Effector CD4-positive, alpha-beta T cell (primary cell): ENCODE measurements at regions not wholly inside any gene's neighbourhood (a gene's known extent, or its start where the extent isn't known, plus 50 kb on each side); places are given as distances from the start of the nearest gene placed in this dataset.

ENCODE experiments used
- DNase-seq: peaks from one replicate; pipeline ENCODE4 v3.0.0-alpha.2; 2020

DNA sequence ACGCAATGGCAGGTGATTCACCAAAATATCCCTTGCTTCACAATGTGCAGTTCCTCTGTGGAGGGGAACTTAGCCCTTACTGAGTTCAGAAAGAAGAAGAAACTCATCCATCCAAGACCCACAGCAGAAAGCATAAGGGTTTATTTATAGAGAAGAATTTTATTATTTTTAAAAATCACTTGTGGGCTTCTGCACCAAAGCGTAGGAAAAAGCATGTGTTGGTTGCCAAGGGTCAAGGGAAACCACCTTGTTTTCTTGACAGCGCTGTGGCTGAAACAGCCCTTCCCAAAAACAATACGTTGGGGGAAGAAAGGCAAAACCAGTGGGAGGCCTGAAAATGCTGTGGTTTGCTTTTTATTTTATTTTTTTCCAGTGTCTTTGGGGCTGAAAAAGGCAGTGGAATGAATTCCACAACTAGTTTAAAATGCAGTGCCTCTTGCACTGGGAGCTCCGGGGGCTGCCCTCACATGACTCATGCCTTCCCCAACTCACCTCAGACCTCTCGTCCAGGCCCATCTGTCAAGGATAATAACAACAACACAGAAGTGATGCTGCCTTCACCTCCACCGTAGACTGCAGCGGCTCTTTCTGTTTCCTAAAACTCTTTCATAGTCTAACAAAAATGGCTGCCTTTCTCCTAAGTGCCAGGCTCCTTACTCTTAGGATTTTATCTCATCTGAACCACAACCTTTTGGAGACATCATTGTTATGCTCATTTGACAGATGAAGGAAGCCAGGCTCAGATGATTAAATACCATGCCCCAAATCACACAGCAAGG, 224.2 kb upstream of the JUN start:
- DNase-seq: no peak

DNA sequence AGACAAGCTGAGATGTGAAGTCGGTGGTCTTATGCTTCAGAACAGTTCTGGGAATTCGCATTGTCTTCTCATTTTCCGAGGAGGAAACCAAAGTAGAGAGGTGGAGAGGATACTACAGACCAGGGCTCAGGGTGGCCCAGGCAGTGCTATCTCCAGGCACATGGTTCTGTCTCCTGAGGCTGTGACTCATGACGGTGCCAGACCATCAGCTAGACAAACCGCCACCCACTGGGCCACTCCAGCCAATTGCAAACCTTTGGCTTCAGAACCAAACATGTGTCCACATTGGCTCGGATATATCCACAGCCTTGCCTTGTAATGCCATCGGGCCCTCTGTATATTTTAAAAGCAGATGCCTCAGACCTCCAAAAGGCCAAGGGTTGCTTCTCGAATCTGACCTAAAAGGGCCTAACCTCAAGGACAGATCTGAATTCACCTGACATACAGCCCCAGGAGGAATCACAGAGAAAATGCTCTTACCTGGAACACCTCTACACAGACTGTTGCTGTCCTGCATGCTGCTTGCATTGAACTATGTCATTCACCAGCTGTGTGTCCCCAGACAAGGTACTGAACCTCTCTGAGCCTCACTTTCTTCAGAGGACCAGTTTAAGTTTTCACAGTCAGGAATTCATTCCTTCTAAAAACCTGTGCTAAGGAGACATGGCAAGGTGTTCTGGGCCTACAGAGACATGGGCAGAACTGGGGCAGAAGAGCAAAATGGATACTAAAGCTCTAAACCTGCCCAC, 224.9 kb upstream of the JUN start:
- no peak for DNase-seq

DNA sequence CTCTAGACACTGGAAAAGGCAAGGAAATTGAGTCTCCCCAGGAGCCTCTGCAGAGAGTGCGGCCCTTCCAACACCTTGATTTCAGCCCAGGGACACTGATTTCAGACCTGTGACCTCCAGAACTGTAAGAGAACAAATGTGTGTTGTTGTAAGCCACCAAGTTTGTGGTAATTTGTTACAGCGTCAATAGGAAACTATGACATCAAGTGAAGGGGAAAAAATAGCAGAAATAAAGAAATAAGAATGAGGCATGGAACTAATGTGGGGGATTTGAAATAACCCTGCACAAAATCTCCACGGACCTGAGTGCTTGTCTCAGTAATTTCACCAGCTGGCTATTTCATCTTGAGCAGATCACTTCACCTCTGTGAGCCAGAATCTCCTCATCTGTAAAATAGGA, 227.8 kb upstream of the JUN start:
- no peak for DNase-seq

DNA sequence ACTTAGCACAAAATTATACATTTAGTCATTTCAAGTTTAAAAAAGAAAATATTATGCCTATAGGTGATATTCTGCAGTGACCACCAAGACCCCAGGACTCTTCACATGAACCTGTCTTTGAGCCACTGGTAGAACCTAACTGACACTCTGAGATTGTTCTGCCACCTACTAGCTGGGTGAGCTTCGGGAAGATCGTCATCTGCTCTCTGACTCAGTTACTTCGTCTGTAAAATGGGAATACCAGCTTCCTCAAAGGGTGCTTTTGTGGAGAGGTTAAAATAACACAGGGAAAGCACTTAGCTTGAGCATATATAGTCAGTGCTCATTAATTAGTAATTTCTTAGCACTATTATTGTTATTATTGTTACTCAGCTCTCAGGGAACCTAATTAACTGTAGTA, 228.5 kb upstream of the JUN start:
- no peak for DNase-seq

DNA sequence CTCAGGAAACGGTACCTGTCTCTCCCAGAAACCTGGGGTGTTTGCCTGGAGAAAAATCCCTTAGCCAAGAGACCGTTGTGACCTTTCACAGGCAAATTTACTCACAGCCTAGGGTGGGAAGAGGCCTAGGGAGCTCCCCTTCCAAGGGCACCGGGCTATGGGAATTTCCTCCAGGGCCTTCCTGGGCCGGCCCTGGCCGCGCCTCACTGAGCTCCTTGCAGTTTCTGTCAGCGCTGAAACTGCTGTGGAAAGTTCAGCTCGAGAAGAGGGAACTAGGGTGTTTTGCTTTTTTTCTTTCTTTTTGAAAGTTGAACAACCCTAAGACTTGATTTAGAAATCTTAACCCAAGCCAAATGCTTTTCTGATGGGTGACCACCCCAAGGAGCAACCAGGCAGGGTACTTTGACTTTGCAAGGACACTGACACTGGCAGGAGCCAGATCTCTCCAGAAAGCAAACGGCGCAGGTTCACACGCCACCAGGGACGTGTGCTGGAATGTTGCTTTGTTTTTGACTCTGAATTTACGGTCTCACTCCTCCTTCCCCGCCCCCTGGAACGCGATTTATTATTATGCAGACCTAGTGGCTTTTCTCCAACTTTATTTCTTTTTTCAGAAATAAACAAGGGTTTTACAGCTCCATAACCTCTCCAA, 229.6 kb upstream of the JUN start:
- DNase-seq: no peak

DNA sequence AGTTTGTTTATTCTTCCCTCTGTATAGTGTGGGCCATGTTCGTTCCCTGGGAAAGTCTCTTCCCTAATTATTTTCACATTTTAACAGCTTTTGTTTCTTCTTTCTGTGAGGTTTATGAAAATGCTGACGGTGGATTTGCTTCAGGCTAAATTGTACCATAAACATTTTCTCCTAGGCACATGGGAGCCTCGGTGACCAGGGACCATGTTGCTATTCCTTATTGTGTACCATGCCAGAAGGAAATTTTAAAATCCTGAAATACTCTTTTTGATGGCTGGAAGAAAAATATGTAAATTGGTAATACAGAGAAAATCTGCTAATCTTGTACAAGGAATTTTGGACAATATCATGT, 230.1 kb upstream of the JUN start:
- DNase-seq: no peak

DNA sequence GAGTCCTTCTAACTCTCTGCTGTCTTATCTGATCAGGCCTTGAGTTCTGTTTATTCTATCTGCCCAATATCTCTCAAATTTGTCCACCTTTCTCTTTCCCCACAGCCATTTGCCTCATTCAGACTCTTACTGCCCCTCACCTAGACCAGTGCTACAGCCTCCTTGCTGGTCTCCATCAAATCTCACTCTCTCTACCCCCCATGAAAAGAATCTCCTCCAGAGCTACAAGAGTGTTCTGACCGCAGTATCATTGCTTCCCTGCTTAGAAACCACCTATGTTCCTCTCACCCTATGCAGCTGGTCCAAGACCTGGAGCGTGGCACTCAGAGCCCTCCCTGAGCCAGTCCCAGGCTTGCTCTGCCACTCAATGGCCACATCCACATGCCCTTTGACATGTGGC, 231.0 kb upstream of the JUN start:
- DNase-seq: no peak

DNA sequence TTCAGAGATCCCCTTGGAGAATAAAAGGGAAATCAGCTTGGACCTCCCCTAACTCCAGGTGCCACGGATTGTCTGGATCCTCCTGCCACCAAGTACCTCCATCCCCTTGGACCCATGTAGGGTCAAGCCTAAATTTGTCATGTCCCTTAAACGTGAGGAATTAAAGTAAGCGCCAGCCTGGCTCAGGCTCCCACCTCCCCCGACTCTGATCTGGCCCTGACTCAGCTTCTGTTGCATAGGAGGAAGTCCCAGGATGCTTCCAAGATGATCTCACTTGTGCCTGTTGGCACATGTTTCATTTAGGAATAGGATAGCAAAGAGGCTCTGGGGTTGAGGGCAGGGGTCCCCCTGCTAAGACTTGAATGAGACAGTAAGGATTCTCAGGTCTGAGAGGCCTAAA, 231.9 kb upstream of the JUN start:
- DNase-seq: no peak

DNA sequence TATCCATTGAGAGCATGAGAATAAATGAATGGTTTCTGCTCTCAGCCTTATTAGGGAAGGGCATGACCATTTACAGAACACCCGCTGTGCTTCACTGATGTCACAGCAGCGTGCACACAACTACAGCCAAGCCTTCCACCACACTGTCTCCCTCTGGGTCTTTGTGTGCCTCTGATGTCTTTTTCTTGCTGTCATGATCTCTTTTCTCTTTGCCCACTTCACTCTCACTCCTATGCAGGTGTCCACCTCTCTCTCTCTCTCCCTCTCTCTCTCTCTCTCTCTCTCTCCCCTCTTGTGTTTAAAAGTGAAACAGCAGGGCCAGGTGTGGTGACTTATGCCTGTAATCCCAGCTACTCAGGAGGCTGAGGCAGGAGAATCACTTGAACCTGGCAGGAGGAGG, 232.5 kb upstream of the JUN start:
- DNase-seq: no peak

DNA sequence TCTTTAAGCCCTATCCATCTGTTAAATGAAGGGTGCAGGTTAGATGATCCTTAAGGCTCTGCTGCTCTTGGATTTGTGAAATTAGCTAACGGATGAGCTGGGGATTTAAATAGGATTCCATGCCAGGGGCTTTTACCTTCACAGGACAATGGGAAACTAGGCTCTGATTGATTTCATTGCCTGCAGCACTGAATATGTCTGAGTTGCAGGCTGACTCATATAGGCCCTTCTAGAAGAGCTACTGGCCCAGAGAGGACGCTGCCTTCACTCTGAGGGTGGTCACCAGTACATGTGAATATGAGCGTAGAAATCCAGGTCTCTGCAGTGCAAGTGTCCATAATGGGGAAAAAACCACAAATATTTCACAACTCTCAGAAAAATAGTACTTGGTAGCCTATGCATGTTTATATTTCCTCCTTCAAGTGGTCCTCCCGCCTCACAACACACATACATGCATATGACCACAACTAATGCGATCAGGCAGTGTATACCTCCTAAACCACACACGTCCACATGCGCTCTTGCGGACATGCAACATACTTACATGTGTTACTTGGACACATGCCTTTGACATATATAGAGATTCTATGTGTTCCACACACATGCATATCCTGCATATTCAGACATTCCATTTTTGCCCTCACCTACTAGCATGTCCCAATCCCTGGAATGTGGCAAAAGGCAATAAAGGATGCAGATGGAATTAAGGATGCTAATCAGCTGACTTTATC, 233.8 kb upstream of the JUN start:
- DNase-seq: no peak

DNA sequence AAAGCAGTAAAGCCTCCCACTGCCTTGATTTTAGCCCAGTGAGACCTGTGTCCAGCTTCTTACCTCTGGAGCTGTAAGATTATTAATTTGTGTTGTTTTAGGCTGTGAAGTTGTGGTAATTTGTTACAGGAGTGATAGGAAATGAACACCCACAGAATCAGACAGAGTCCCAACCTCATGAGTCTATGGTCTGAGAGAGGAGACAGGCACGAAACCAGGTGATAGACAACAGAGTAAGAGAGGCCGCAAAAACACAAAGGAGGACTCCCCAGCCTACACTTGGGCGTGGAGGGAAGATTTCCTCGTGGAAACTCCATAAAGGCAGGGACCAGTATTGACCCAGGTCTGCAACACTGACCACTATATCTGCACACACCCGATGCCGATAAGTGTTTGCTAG, 234.6 kb upstream of the JUN start:
- no peak for DNase-seq

DNA sequence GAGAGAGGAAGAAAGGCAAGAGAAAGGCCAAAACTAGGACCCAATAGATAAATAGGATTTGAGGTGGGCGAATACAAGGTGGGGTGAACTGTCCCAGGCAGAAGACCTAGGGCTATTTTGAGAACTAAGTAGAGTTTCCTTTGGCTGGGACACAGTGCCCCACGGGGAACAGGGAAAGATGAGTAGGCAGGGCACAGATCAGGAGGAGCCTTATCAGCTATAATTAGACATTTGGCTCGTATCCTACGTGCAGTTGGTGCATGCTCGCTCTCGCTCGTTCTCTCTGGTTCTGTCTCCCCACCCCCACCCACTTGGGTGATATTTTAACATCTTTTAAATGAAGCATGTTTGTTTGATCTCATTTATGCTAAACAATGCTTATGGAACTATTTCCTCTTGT, 235.0 kb upstream of the JUN start:
- DNase-seq: no peak

DNA sequence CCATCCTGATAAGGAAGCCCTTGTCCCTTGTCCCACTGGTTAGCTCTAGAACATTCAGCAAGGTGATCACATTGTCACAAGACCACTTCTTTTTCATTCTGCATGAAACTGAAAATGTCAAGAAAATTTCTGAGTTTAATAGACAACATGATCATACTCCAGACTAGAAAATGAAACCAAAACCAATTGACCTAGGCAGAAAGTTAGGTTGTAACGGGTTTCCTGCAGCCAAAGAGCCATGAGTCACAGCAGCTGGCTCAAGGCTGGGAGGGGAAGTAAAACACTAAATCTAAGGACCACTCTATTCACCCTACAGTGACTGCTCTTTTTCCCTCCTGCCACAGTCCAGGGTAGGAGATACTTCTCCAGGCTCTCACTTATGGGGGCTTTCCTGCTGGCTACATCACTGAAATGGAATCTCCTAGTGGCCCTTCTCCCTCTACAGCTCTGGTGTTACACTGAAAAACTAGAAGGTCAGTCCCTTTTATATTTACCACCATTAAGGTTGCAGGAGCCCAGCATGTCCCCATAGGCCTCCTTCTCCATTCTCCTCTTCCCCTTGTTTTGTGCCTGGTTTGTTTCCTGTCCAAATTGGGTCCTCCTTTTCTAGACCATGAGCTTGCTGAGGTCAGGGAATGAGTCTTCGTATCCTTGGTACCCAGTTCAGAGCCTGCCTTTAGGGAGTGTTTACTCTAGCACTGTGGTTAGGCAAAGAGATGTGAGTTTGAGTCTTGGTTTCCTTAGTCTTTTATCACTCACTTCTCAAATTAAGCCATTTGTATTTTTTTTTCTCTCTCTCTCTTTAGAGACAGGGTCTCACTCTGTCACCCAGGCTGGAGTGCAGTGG, 236.5 kb upstream of the JUN start:
- peak; percentile 5 for DNase-seq

DNA sequence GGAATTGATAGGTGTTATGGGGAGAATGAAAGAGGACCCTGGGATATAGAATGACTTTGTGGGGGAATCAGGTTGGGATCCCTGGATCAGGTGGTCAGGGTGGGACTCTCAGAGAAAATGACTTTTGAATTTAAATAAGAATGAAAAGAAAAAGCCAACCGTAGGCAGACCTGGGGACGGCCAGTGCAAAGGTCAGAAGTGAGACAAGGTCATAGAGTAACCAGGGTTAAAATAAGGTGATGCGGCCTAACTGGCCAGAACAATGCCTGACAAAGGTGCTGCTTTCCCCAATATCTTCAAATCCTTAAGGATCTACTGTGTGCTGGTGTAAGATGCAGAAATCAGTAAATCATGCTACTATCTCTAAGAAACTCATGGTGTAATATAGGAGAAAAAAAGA, 238.4 kb upstream of the JUN start:
- DNase-seq: no peak

DNA sequence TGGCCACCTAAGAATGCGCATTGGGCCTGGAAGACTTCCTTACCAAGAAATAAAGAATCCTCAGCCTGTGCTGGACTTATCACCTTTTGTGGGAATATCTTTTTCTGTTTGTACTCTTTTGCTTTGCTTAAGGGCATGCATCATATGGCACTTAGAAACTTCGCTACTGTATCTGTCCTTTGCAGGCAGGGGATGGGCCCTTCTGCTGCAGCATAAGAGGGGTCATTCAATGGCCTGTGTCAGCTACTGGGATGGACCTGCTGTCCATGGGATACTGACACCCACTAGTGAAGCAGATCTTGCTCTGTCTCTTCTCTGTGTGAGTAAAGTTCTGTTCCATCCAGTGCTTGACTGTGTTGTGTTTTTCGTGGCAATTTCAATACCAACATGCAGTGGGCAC, 239.0 kb upstream of the JUN start:
- no peak for DNase-seq

DNA sequence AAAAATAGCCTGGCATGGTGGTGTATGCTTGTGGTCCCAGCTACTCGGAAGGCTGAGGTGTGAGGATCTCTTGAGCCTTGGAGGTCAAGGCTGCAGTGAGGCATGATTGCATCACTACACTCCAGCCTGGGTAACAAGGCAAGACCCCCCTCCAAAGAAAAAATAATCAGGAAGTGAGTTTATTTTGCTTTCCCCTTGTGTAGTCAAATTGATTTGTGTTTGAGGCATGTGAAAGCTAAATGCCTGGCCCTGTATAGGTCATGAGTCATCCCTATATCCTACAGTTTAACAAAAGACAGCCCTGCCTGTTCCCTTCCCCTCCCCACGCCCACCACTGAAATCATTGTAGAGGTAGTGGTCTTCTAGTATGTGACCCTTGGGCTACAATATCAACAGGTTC, 241.4 kb upstream of the JUN start:
- DNase-seq: no peak

DNA sequence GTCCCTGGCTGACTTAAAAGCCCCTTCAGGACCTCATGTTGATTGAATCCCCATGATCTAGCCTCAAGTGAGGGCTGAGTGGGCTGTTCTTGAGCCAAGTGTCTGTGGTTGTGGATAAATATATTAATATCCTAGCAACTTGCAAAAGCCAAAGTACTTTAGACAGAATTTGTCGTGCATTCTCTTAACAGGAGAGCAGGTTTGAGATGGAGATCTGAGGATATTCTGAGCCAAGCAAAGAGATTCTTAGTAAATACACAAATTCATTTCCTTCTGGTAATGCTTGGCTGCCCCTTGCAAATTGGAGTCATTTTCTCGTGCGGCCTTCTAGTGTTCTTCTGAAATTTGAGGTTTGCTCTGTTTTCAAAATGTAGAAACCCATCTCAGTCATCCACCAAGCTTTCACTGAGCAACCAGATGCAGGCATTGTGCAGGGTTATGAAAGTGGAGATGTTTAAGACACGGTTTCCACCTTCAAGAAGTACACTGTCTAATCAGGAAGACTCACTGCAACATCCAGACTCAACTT, 242.1 kb upstream of the JUN start:
- DNase-seq: no peak

DNA sequence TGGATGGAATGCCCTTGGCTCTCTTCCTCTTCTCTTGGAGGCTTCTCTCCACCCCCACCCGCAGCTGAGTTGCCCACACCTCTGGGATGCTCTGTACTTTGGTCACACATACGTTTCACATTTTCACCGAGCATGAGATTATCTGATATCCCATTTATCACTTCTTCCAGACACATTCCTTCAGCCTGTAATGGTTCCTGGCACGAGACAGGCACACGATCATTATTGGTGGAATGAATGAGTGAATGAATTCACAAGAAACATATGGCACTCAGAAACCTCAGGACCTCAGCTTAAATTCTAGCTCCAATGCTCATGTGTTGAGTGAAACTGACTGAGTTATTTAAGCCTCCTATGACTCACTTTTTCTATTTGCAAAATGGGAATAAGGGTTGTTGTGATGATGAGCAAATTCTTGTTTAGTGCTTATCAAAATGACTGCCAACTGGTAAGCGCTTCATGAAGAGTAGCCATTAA, 242.7 kb upstream of the JUN start:
- no peak for DNase-seq

DNA sequence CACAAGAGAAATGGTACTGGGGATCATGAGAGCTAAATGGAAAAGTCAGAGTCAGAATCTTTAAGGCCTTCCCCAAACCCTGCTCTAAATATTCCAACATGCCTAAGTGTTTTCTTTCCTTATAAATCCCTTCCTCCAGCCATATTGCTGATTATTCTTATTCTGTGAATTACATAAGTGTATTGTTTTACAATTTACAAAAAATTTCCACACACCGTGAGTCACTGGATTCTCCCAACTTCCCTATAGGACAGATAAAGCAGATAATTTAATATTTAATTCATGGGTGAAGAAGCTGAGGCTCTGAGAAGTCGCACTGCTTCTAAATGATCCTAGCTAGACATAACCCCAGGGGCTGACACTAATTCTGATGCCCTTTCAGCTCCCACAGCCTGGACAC, 243.3 kb upstream of the JUN start:
- DNase-seq: no peak

DNA sequence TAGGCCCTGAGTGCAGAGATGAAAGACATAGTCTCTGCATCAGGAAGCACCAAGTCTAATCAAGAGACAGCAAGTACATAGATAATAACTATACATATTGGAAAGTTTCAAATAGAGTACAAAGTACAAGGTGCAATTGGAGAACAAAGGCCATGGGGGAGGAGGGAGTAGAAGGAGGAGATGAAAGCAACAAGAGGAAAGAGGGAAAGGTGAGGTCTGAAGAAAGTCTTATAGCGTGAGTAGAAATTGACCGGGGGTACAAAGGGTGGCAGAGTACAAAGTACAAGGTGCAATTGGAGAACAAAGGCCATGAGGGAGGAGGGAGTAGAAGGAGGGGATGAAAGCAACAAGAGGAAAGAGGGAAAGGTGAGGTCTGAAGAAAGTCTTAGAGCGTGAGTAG, 244.2 kb upstream of the JUN start:
- no peak for DNase-seq

DNA sequence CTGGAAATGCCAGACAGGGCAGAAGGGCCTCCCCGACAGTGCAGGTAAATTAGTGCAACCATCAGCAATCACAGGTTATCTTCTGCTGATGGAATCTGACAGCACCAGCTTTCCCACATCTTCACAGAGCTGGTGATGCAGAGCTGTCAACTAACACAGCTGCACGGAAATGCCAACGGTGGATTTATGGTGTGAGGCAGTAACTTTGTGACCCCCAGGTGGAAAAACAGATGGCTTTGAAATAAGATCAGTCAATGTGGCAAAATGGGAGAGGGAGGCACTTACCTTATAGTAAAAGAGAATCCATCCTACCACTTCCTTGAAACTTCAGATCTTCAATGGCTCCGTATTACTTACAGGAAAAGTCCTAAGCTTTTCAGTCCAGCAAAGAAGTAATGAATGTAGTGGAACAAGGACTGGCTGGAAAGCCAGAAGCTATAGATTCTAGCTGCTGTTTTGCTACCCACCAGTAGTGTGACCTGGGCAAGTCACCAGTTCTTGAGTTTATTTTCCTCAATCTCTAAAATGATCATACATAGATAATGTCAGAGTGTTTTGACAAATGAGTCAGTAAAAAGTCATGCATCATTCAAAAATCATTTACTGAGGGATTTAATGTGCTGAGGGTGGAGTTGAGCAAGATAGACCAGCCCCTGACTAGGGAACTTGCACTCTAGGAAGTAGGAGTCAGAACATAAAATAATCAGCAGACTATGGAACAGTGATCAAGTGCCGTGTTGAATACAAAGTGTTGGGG, 245.7 kb upstream of the JUN start:
- DNase-seq: no peak
